WI38 (cell line): ENCODE measurements at regions not wholly inside any gene's neighbourhood (a gene's known extent, or its start where the extent isn't known, plus 50 kb on each side); places are given as distances from the start of the nearest gene placed in this dataset.

Experiments
- H3K4me3 ChIP-seq: 2 replicates; pipeline ENCODE4 v1.5.1; 2011; ENCODE audit warnings: low read depth, mild to moderate bottlenecking, control low read depth, low read length
- CTCF ChIP-seq: IDR thresholded peaks from 2 replicates; pipeline ENCODE4 v1.5.1; 2012; ENCODE audit warnings: low read depth, mild to moderate bottlenecking, control low read depth, low read length

- TF ChIP-seq CTCF: no peak
- H3K4me3 ChIP-seq: no peak overlapping the region
These were observed 1139.1 kb upstream of the CDH8 start for GRCh38 chr16:63175313-63175712.

- no peak for TF ChIP-seq CTCF
- no peak overlapping the region for H3K4me3 ChIP-seq
These were observed 1138.6 kb upstream of the CDH8 start for GRCh38 chr16:63174801-63175200.

GRCh38 chr16:63171545-63171944 lies 1135.3 kb upstream of the CDH8 start:
- no peak overlapping the region for H3K4me3 ChIP-seq
- TF ChIP-seq CTCF: no peak

GRCh38 chr16:63169100-63169499 lies 1132.9 kb upstream of the CDH8 start:
- no peak overlapping the region for H3K4me3 ChIP-seq
- no peak for TF ChIP-seq CTCF

GRCh38 chr16:63157818-63158217 lies 1121.6 kb upstream of the CDH8 start:
- H3K4me3 ChIP-seq: no peak overlapping the region
- TF ChIP-seq CTCF: no peak

GRCh38 chr16:63146251-63146650 lies 1110.0 kb upstream of the CDH8 start:
- no peak for TF ChIP-seq CTCF
- H3K4me3 ChIP-seq: no peak overlapping the region

GRCh38 chr16:63145411-63145810 lies 1109.2 kb upstream of the CDH8 start:
- TF ChIP-seq CTCF: no peak
- no peak overlapping the region for H3K4me3 ChIP-seq

- no peak overlapping the region for H3K4me3 ChIP-seq
- no peak for TF ChIP-seq CTCF
These were observed 1098.8 kb upstream of the CDH8 start for GRCh38 chr16:63135069-63135468.
